PFSK-1 (cell line): ENCODE measurements at regions not wholly inside any gene's neighbourhood (a gene's known extent, or its start where the extent isn't known, plus 50 kb on each side); places are given as distances from the start of the nearest gene placed in this dataset.

ENCODE experiments used
- POLR2AphosphoS5 ChIP-seq: IDR thresholded peaks from 2 replicates; pipeline ENCODE4 v1.6.1; 2012; ENCODE audit warnings: low read depth, mild to moderate bottlenecking, control low read depth, low read length, moderate library complexity
- REST ChIP-seq, 2 experiments: IDR thresholded peaks; 2 replicates each; pipeline versions ENCODE4 v1.6.1 to v1.8.0; 2011 to 2012; ENCODE audit warnings: low read depth in 2 of 2, low read length in 2 of 2, control low read depth in 1 of 2, inconsistent platforms in 1 of 2, mild to moderate bottlenecking in 1 of 2, moderate library complexity in 1 of 2; ENCODE audit not compliant: insufficient read depth in 1 of 2
- SIN3A ChIP-seq: IDR thresholded peaks from 2 replicates; pipeline ENCODE4 v1.6.1; 2012; ENCODE audit warnings: mild to moderate bottlenecking, low read length, moderate library complexity, borderline replicate concordance; ENCODE audit not compliant: insufficient read depth
- TAF1 ChIP-seq: IDR thresholded peaks from 2 replicates; pipeline ENCODE4 v1.6.1; 2012; ENCODE audit warnings: low read length, control low read depth, borderline replicate concordance; ENCODE audit not compliant: insufficient read depth

- TF ChIP-seq POLR2AphosphoS5 (no peak), TAF1 (no peak), REST (IDR thresholded peaks at IDR 0.05; ENCODE audit: insufficient read depth in 1 of 2, low read depth in 2 of 2, low read length in 2 of 2) (no peak), SIN3A (no peak)
Measured at GRCh38 chr2:236684504-236685256, 115.1 kb downstream of the ACKR3 start.
